ENCODE measurements at regions not wholly inside any gene's neighbourhood (a gene's known extent, or its start where the extent isn't known, plus 50 kb on each side); places are given as distances from the start of the nearest gene placed in this dataset.

GRCh38 chr22:48715511-48715910 lies 1112.2 kb downstream of the BRD1 start:
- Mint-ChIP-seq H3K27me3 (ENCODE audit: insufficient read depth) (peaks cover 1% of the 10 kb centered on the region; the same call in 1 of the 2 replicates), H3K36me3 (ENCODE audit: low read depth) (peaks cover 7% of the 10 kb centered on the region), H3K27ac (no peak overlapping the region), H3K9me3 (peaks cover 73% of the 10 kb centered on the region), H3K4me3 (no peak overlapping the region), H3K4me1 (ENCODE audit: low read depth) (no peaks in the 10 kb centered on the region)
- TF ChIP-seq CTCF (IDR thresholded peaks at IDR 0.05): no peak
- DNase-seq: no peak

- H3K4me1 Mint-ChIP-seq (ENCODE audit: low read depth): no peaks in the 10 kb centered on the region
- TF ChIP-seq CTCF (IDR thresholded peaks at IDR 0.05): no peak
- DNase-seq: no peak
- H3K9me3 Mint-ChIP-seq: peaks cover 72% of the 10 kb centered on the region
- H3K27ac Mint-ChIP-seq: no peak overlapping the region
- H3K36me3 Mint-ChIP-seq (ENCODE audit: low read depth): peaks cover 7% of the 10 kb centered on the region
- peaks cover 1% of the 10 kb centered on the region; the same call in 1 of the 2 replicates for H3K27me3 Mint-ChIP-seq (ENCODE audit: insufficient read depth)
- H3K4me3 Mint-ChIP-seq: no peak overlapping the region
Measured at GRCh38 chr22:48714231-48714630, 1113.4 kb downstream of the BRD1 start.

GRCh38 chr22:48713272-48714205 lies 1114.1 kb downstream of the BRD1 start:
- DNase-seq: no peak
- Mint-ChIP-seq H3K27ac (no peak overlapping the region), H3K9me3 (peaks cover 77% of the 10 kb centered on the region), H3K27me3 (ENCODE audit: insufficient read depth) (peaks cover 1% of the 10 kb centered on the region; the same call in 1 of the 2 replicates), H3K36me3 (ENCODE audit: low read depth) (peaks cover 7% of the 10 kb centered on the region), H3K4me3 (no peak overlapping the region), H3K4me1 (ENCODE audit: low read depth) (no peaks in the 10 kb centered on the region)
- TF ChIP-seq CTCF (IDR thresholded peaks at IDR 0.05): no peak

DNA sequence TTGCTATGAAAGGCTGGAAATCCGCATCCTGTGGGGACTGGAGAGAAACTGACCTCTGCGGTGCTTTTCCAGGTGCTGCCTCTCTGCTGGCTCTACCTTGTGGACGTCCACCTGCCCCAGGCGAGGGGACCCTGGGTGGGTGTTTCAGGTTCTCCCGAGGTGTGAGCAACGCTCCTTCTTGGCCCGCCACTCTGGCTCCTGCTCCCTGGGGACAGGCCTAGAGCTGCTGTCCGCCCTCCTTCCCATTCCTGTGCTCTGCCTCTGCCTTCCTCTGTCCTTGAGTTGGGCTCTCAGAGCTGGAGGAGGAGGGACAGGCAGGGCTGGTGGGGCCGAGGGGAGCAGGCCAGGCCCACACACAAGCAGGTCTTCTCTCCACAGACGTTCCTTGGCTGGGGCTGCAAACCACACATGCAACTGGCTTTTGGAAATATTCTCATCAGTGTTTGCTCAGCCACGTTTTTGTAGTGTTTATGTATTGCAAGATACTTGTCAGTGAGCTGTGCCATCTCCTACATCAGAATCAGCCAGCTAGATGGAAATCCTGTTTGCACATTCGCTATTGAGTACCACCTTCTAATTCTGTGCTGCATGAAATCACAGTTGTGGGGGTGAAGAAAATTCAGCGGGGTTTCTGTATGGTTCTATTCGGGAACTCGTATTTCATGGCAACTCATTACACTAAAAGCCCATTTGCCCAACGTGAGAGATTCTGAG lies 1115.0 kb downstream of the BRD1 start:
- Mint-ChIP-seq H3K27me3 (ENCODE audit: insufficient read depth) (peaks cover 1% of the 10 kb centered on the region; the same call in 1 of the 2 replicates), H3K36me3 (ENCODE audit: low read depth) (peaks cover 7% of the 10 kb centered on the region), H3K9me3 (peaks cover 79% of the 10 kb centered on the region), H3K27ac (no peak overlapping the region), H3K4me1 (ENCODE audit: low read depth) (no peaks in the 10 kb centered on the region), H3K4me3 (no peak overlapping the region)
- DNase-seq: no peak
- no peak for TF ChIP-seq CTCF (IDR thresholded peaks at IDR 0.05)

GRCh38 chr22:48711669-48712068 lies 1116.0 kb downstream of the BRD1 start:
- TF ChIP-seq CTCF (IDR thresholded peaks at IDR 0.05): no peak
- Mint-ChIP-seq H3K27me3 (ENCODE audit: insufficient read depth) (no peaks in the 10 kb centered on the region), H3K4me1 (ENCODE audit: low read depth) (no peaks in the 10 kb centered on the region), H3K36me3 (ENCODE audit: low read depth) (peaks cover 3% of the 10 kb centered on the region), H3K4me3 (no peak overlapping the region), H3K27ac (no peak overlapping the region), H3K9me3 (peaks cover 70% of the 10 kb centered on the region)
- no peak for DNase-seq
